Astrocyte of the cerebellum (primary cell): ENCODE measurements at regions not wholly inside any gene's neighbourhood (a gene's known extent, or its start where the extent isn't known, plus 50 kb on each side); places are given as distances from the start of the nearest gene placed in this dataset.
"Not testable (repeated sequence)": the region's sequence is repeated elsewhere in the genome, so short reads cannot be mapped to it uniquely, and the experiment has no call there.

Experiments used
- DNase-seq: peaks from one replicate; pipeline ENCODE4 v3.0.0-alpha.2; 2011; ENCODE audit warnings: low read depth
- H3K4me3 ChIP-seq: 2 replicates; pipeline ENCODE4 v1.5.1; 2011; ENCODE audit warnings: mild to moderate bottlenecking, low read depth, low read length, moderate library complexity
- in situ Hi-C: cut with HindIII; loops from 2 replicates; pipeline ENCODE4 v1.10.0; 2017; ENCODE audit warnings: low sequenced_read_pairs
- TF ChIP-seq, protein P1 (sequence below): IDR thresholded peaks from 2 replicates; pipeline ENCODE4 v1.5.1; 2012; ENCODE audit warnings: low read length, low read depth, moderate library complexity, mild to moderate bottlenecking; ENCODE audit errors: missing control alignments

DNA sequence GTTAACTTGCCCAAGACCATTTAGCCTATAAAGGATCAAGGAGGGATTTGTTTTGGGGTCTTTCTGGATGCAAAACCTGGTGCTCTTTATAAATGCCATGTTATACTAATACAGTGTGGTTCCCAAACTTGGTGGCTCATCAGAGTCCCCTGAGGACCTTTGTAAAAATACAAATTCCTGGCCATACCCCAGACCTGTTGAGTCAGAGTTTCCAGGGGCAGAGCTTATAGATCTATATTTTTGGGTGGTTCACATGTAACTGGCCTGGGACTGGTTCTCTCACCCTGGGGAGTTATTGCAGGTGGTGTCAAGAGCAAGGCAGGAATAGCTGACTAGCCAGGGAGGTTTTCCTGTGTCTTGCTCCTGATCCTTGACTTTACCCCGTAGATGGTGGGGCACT is 136.9 kb upstream of the HNRNPU start:
- H3K4me3 ChIP-seq = no peak overlapping the region
- in situ Hi-C loops = no loop called here
- DNase-seq = no peak
- TF ChIP-seq, protein P1, sequence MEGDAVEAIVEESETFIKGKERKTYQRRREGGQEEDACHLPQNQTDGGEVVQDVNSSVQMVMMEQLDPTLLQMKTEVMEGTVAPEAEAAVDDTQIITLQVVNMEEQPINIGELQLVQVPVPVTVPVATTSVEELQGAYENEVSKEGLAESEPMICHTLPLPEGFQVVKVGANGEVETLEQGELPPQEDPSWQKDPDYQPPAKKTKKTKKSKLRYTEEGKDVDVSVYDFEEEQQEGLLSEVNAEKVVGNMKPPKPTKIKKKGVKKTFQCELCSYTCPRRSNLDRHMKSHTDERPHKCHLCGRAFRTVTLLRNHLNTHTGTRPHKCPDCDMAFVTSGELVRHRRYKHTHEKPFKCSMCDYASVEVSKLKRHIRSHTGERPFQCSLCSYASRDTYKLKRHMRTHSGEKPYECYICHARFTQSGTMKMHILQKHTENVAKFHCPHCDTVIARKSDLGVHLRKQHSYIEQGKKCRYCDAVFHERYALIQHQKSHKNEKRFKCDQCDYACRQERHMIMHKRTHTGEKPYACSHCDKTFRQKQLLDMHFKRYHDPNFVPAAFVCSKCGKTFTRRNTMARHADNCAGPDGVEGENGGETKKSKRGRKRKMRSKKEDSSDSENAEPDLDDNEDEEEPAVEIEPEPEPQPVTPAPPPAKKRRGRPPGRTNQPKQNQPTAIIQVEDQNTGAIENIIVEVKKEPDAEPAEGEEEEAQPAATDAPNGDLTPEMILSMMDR = no peak

DNA sequence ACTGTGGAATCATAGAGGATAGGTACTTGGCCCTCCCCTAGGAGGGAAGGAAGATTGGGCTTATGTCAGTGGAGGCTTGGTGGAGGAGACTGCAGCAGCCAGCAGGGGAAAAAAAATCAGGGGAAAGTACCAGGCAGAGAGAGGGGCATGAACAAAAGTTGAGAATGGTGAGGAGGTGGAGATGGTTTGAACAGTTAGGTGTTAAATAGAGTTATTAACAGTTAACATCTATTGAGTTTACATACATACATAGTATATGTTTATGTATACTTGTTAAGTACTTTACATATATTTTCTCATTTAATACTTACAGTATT is 136.5 kb upstream of the HNRNPU start:
- TF ChIP-seq, protein P1 = no peak
- H3K4me3 ChIP-seq = no peak overlapping the region
- no peak for DNase-seq
- in situ Hi-C loops = no loop called here

DNA sequence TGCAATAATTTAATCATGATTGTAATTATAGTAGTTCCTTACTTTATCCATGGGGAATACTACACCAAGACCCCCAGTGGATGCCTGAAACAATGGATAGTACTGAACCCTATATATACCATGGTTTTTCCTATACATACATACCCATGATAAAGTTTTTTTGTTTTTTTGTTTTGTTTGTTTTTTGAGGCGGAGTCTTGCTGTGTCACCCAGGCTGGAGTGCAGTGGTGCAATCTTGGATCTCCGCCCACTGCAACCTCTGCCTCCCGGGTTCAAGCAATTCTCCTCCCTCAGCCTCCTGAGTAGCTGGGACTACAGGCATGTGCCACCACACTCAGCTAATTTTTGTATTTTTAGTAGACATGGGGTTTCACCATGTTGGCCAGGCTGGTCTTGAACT is 135.3 kb upstream of the HNRNPU start:
- in situ Hi-C loops, DNase-seq, H3K4me3 ChIP-seq: not testable (repeated sequence)

DNA sequence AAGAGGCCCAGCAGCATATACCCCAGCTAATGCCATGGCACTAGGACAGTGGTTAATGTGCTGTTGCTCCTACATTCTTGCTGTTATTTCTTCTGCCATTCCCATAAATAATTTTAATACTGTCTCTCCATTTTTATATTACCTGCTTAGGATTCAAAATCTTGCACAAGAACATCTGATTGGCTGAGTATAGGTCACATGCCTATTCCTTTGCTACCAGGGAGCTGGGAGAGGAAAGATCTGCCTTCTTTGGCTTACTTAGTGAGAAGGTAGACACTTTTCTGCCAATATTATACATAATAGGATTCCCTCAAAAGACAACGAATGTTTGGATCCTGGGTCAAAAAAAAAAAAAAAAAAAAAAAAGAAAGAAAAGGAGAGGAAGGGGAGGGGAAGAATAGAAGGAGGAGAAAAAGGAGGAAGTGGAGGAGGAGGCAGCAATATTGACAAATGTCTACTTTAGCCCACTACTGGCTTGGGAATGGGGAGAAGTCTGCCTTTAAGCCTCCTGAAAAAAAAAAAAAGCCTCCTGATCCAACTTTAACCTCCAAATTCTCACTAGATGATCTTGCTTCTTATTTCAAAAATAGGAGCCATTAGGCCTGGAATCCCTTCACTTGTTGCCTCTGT is 134.5 kb upstream of the HNRNPU start:
- in situ Hi-C loops = no loop called here
- DNase-seq = no peak
- H3K4me3 ChIP-seq = no peak overlapping the region
- TF ChIP-seq, protein P1 = no peak

DNA sequence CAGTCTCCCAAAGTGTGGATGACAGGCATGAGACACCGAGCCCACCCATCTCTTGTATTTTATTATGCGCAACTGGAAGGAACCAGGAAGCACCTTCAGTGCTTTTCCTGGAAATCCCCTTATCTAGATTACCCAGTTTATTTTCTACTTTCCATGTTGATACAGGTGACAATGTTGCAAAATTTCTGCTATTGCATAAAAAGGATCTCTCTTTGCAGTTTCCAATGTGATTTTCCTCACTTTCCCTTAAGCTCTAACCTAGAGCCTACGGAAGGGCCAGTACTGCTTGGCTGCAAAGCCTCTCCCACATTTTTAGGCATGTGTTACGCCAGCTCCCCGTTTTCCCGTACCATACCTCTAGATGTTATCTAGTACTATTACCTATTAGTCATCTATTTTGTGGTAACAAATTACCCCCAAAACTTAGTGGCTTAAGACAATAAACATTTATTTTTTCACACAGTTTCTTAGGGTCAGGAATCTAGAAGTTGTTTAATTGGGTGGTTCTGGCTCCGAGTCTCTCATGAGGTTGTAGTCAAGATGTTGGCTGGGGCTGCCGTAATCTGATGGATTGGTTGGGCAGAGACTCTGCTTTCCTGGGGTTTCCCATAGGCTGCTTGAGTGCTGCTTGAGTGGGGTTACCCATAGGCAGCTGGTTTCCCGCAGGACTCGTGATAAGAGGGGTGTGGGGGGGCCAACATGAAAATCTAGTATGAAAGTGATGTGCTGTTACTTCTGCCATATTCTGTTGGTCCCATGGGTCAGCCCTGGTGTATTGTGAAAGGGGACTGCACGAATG is 131.5 kb upstream of the HNRNPU start:
- in situ Hi-C loops = no loop called here
- TF ChIP-seq, protein P1 = no peak
- no peak overlapping the region for H3K4me3 ChIP-seq
- DNase-seq = no peak

DNA sequence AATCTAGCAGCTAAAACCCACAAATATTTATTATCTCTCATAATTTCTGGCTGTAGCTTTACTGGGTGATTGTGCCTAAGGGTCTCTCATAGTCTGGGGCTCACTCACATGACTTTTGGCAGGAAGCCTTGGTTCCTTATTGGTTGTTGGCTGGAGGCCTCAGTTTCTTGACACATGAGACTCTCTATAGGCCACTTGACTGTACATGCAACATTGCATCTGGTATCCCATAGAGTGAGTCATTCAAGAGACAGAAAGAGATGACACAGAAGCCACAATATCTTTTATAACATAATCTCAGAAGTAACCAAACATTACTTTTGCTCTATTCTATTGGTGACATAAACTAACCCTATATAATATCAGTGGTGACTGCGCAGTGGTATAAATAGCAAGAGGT is 128.5 kb upstream of the HNRNPU start:
- no peak for DNase-seq
- TF ChIP-seq, protein P1 = no peak
- in situ Hi-C loops = loop anchor here (5.0 kb wide), 1 partner anchor 39 kb away; no protein-coding TSS in a partner anchor
- no peak overlapping the region for H3K4me3 ChIP-seq

DNA sequence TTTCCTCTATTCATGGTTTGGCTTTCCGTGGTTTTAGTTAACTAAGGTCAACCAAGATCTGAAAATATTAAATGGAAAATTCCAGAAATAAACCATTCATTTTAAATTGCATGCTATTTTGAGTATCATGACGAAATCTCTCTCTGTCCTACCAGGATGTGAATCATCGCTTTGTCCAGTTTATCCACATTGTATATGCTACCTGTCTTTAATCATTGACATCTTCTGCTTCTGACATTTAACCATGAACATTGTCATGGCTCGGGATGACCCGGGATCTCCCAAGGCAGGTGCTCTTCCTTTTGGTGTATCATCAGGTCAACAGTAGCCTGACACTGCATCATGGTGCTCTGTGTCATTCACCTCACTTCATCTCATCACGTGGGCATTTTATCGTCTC is 125.5 kb upstream of the HNRNPU start:
- no peak for DNase-seq
- TF ChIP-seq, protein P1 = no peak
- in situ Hi-C loops = loop anchor here (5.0 kb wide), 1 partner anchor 42 kb away; no protein-coding TSS in a partner anchor
- no peak overlapping the region for H3K4me3 ChIP-seq
